ENCODE measurements at regions not wholly inside any gene's neighbourhood (a gene's known extent, or its start where the extent isn't known, plus 50 kb on each side); places are given as distances from the start of the nearest gene placed in this dataset.

- Histone ChIP-seq H3K36me3 (no peaks in the 10 kb centered on the region), H3K4me1 (ENCODE audit: low read depth) (no peaks in the 10 kb centered on the region), H3K27ac (no peak overlapping the region), H3K9me3 (ENCODE audit: low read depth) (no peaks in the 10 kb centered on the region), H3K27me3 (no peaks in the 10 kb centered on the region), H3K4me3 (no peak overlapping the region)
- DNase-seq (ENCODE audit: low read depth in 1 of 2, low spot score in 1 of 2), result no peak
- TF ChIP-seq, protein P1, sequence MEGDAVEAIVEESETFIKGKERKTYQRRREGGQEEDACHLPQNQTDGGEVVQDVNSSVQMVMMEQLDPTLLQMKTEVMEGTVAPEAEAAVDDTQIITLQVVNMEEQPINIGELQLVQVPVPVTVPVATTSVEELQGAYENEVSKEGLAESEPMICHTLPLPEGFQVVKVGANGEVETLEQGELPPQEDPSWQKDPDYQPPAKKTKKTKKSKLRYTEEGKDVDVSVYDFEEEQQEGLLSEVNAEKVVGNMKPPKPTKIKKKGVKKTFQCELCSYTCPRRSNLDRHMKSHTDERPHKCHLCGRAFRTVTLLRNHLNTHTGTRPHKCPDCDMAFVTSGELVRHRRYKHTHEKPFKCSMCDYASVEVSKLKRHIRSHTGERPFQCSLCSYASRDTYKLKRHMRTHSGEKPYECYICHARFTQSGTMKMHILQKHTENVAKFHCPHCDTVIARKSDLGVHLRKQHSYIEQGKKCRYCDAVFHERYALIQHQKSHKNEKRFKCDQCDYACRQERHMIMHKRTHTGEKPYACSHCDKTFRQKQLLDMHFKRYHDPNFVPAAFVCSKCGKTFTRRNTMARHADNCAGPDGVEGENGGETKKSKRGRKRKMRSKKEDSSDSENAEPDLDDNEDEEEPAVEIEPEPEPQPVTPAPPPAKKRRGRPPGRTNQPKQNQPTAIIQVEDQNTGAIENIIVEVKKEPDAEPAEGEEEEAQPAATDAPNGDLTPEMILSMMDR (IDR thresholded peaks at IDR 0.05; ENCODE audit: low read depth, low read length), result no peak
Observed at GRCh38 chr11:80466570-80466969, 1025.7 kb upstream of the TENM4 start.

- Histone ChIP-seq H3K27me3 (no peaks in the 10 kb centered on the region), H3K4me1 (ENCODE audit: low read depth) (peaks cover 4% of the 10 kb centered on the region), H3K4me3 (no peak overlapping the region), H3K27ac (no peak overlapping the region), H3K9me3 (ENCODE audit: low read depth) (no peaks in the 10 kb centered on the region), H3K36me3 (no peaks in the 10 kb centered on the region)
- no peak for DNase-seq (ENCODE audit: low read depth in 1 of 2, low spot score in 1 of 2)
- TF ChIP-seq, protein P1 (IDR thresholded peaks at IDR 0.05; ENCODE audit: low read depth, low read length), result no peak
Observed at GRCh38 chr11:80462211-80462610, 1021.4 kb upstream of the TENM4 start.

DNA sequence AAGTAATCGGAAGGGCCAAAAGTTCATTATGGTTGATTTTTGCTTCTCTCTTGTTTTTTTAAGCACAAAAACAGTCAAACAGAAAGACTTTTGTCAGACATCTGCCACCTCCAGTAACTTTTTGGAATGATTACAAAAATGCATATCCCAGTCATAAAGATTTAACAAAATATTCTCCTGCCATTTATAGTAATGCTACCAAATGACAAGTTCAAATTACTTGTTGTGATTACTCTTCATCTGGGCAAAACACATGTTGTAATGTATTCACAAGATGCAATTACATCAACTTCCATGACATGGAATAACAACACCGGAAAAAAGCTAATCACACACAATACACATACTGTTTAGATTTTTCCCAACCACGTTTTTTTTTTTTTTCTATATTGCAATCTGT, 1017.5 kb upstream of the TENM4 start:
- TF ChIP-seq, protein P1 (IDR thresholded peaks at IDR 0.05; ENCODE audit: low read depth, low read length), result no peak
- Histone ChIP-seq H3K4me3 (no peak overlapping the region), H3K27me3 (no peaks in the 10 kb centered on the region), H3K36me3 (no peaks in the 10 kb centered on the region), H3K9me3 (ENCODE audit: low read depth) (no peaks in the 10 kb centered on the region), H3K27ac (no peak overlapping the region), H3K4me1 (ENCODE audit: low read depth) (peaks cover 18% of the 10 kb centered on the region)
- no peak for DNase-seq (ENCODE audit: low read depth in 1 of 2, low spot score in 1 of 2)

- Histone ChIP-seq H3K36me3 (no peaks in the 10 kb centered on the region), H3K27me3 (no peaks in the 10 kb centered on the region), H3K27ac (no peak overlapping the region), H3K4me3 (no peak overlapping the region), H3K4me1 (ENCODE audit: low read depth) (peaks cover 18% of the 10 kb centered on the region), H3K9me3 (ENCODE audit: low read depth) (no peaks in the 10 kb centered on the region)
- TF ChIP-seq, protein P1 (IDR thresholded peaks at IDR 0.05; ENCODE audit: low read depth, low read length), result no peak
- no peak for DNase-seq (ENCODE audit: low read depth in 1 of 2, low spot score in 1 of 2)
Observed at GRCh38 chr11:80457823-80458222, 1017.0 kb upstream of the TENM4 start.

GRCh38 chr11:80455818-80456217, 1015.0 kb upstream of the TENM4 start:
- no peaks in the 10 kb centered on the region for H3K9me3 ChIP-seq (ENCODE audit: low read depth)
- no peaks in the 10 kb centered on the region for H3K27me3 ChIP-seq
- no peak overlapping the region for H3K4me3 ChIP-seq
- no peaks in the 10 kb centered on the region for H3K36me3 ChIP-seq
- no peak for DNase-seq (ENCODE audit: low read depth in 1 of 2, low spot score in 1 of 2)
- H3K4me1 ChIP-seq (ENCODE audit: low read depth), result peaks cover 26% of the 10 kb centered on the region
- no peak overlapping the region for H3K27ac ChIP-seq
- TF ChIP-seq, protein P1 (IDR thresholded peaks at IDR 0.05; ENCODE audit: low read depth, low read length), result no peak

DNA sequence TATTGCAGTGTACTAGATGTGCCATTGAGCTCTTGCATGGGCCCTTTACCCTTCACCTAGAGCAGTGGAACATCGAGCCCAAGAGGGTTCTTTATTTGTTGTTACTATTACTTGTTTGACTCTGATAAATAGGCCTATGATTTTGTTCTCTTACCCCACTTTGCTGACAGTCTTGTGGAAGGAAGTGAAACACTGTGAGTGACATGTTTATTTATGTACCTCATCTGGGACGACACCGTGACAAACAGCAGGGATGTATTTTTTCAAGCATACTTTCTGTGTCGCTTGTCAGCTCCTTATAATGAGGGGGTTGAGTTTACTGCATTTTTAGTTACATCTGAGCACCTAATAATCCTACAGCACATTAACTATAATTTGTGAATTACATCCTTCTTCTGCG, 1010.3 kb upstream of the TENM4 start:
- no peak for DNase-seq (ENCODE audit: low read depth in 1 of 2, low spot score in 1 of 2)
- Histone ChIP-seq H3K27ac (no peak overlapping the region), H3K27me3 (no peaks in the 10 kb centered on the region), H3K9me3 (ENCODE audit: low read depth) (no peaks in the 10 kb centered on the region), H3K36me3 (no peaks in the 10 kb centered on the region), H3K4me3 (no peak overlapping the region), H3K4me1 (ENCODE audit: low read depth) (peaks cover 23% of the 10 kb centered on the region)
- TF ChIP-seq, protein P1 (IDR thresholded peaks at IDR 0.05; ENCODE audit: low read depth, low read length), result no peak
